H1 (cell line): ENCODE measurements at regions not wholly inside any gene's neighbourhood (a gene's known extent, or its start where the extent isn't known, plus 50 kb on each side); places are given as distances from the start of the nearest gene placed in this dataset.

Experiments
- EP300 ChIP-seq, 2 experiments: IDR thresholded peaks; 1 replicate in 1 of 2; 2 replicates in 1 of 2; pipeline ENCODE4 v1.6.1; 2011 to 2012; ENCODE audit warnings: low read depth in 2 of 2, low read length in 2 of 2, mild to moderate bottlenecking in 2 of 2, borderline replicate concordance in 1 of 2, inconsistent platforms in 1 of 2, moderate library complexity in 1 of 2

GRCh38 chr5:56670916-56671315, 144.4 kb upstream of the MAP3K1 start (continued):
- TF ChIP-seq EP300 (IDR thresholded peaks at IDR 0.05; ENCODE audit: borderline replicate concordance in 1 of 2, low read depth in 2 of 2, low read length in 2 of 2): no peak
- TF ChIP-seq, all 59 proteins: peak for 0
